NOMO-1 treated with dmso at 0.1 percent for 144 hours (cell line): ENCODE measurements at regions not wholly inside any gene's neighbourhood (a gene's known extent, or its start where the extent isn't known, plus 50 kb on each side); places are given as distances from the start of the nearest gene placed in this dataset.

Source experiments
- DNase-seq: peaks from one replicate; lab custom pipeline; 2025; ENCODE audit not compliant: unreplicated experiment; lab: John Stamatoyannopoulos, UW

GRCh38 chr15:95712785-95713184 is 617.7 kb upstream of the NR2F2 start:
- no peak for DNase-seq

- DNase-seq, result no peak
Observed at GRCh38 chr15:95713324-95713723, 617.2 kb upstream of the NR2F2 start.

GRCh38 chr15:95715116-95715903 is 615.2 kb upstream of the NR2F2 start:
- no peak for DNase-seq

GRCh38 chr15:95715906-95716656 is 614.4 kb upstream of the NR2F2 start:
- no peak for DNase-seq

GRCh38 chr15:95716708-95717107 is 613.8 kb upstream of the NR2F2 start:
- DNase-seq, result no peak

- DNase-seq, result no peak
Observed at GRCh38 chr15:95718441-95718840, 612.1 kb upstream of the NR2F2 start.

- DNase-seq, result no peak
Observed at GRCh38 chr15:95724908-95725633, 605.4 kb upstream of the NR2F2 start.

GRCh38 chr15:95726891-95727290 is 603.6 kb upstream of the NR2F2 start:
- no peak for DNase-seq

- no peak for DNase-seq
Observed at GRCh38 chr15:95733931-95734330, 596.6 kb upstream of the NR2F2 start.

GRCh38 chr15:95734422-95735316 is 595.8 kb upstream of the NR2F2 start:
- no peak for DNase-seq

- DNase-seq, result no peak
Observed at GRCh38 chr15:95737060-95737459, 593.4 kb upstream of the NR2F2 start.

GRCh38 chr15:95739131-95739530 is 591.4 kb upstream of the NR2F2 start:
- no peak for DNase-seq

- no peak for DNase-seq
Observed at GRCh38 chr15:95741830-95742229, 588.7 kb upstream of the NR2F2 start.

GRCh38 chr15:95742256-95742655 is 588.2 kb upstream of the NR2F2 start:
- no peak for DNase-seq

- no peak for DNase-seq
Observed at GRCh38 chr15:95742836-95743235, 587.7 kb upstream of the NR2F2 start.

GRCh38 chr15:95757171-95757570 is 573.3 kb upstream of the NR2F2 start:
- DNase-seq, result no peak

- no peak for DNase-seq
Observed at GRCh38 chr15:95758451-95758850, 572.0 kb upstream of the NR2F2 start.

- no peak for DNase-seq
Observed at GRCh38 chr15:95758851-95759250, 571.6 kb upstream of the NR2F2 start.

- no peak for DNase-seq
Observed at GRCh38 chr15:95760508-95760907, 570.0 kb upstream of the NR2F2 start.

GRCh38 chr15:95761501-95762165 is 568.9 kb upstream of the NR2F2 start:
- no peak for DNase-seq
